PFSK-1 (cell line): ENCODE measurements at regions not wholly inside any gene's neighbourhood (a gene's known extent, or its start where the extent isn't known, plus 50 kb on each side); places are given as distances from the start of the nearest gene placed in this dataset.
A peak's percentile ranks its signal among the peaks of the same experiment; 100 is the strongest.

ENCODE experiments used
- FOXP2 ChIP-seq: optimal IDR thresholded peaks from 2 replicates; pipeline ENCODE3; 2011; ENCODE audit warnings: borderline replicate concordance, control low read depth, inconsistent platforms; ENCODE audit not compliant: insufficient read depth; ENCODE audit errors: extremely low read length, extremely low read depth
- POLR2AphosphoS5 ChIP-seq: IDR thresholded peaks from 2 replicates; pipeline ENCODE4 v1.6.1; 2012; ENCODE audit warnings: low read depth, mild to moderate bottlenecking, control low read depth, low read length, moderate library complexity
- SIN3A ChIP-seq: IDR thresholded peaks from 2 replicates; pipeline ENCODE4 v1.6.1; 2012; ENCODE audit warnings: mild to moderate bottlenecking, low read length, moderate library complexity, borderline replicate concordance; ENCODE audit not compliant: insufficient read depth
- TAF1 ChIP-seq: IDR thresholded peaks from 2 replicates; pipeline ENCODE4 v1.6.1; 2012; ENCODE audit warnings: low read length, control low read depth, borderline replicate concordance; ENCODE audit not compliant: insufficient read depth
- TF ChIP-seq, protein P1 (sequence below), 2 experiments: IDR thresholded peaks; 2 replicates each; pipeline versions ENCODE4 v1.6.1 to v1.8.0; 2011 to 2012; ENCODE audit warnings: low read depth in 2 of 2, low read length in 2 of 2, control low read depth in 1 of 2, inconsistent platforms in 1 of 2, mild to moderate bottlenecking in 1 of 2, moderate library complexity in 1 of 2; ENCODE audit not compliant: insufficient read depth in 1 of 2

DNA sequence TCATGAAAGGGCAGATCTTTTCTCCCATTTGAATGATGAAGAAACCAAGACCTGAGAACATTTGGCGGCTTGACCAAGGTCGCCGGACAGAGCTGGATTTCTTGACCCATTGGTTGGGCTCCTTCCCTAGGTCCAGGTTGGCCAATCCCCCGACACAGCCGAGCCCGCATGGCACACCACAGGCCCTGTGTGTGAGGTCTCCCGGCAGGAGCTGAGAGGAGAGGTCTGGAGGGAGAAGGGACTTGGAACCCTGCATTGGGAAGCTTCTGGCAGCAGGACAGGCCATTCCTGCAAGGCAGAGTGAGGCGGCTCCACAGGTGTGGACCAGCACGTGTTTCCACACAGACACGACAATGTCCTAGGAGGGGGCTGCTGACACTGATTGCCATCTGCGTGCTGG is 98.6 kb upstream of the THY1 start:
- TF ChIP-seq, protein P1, sequence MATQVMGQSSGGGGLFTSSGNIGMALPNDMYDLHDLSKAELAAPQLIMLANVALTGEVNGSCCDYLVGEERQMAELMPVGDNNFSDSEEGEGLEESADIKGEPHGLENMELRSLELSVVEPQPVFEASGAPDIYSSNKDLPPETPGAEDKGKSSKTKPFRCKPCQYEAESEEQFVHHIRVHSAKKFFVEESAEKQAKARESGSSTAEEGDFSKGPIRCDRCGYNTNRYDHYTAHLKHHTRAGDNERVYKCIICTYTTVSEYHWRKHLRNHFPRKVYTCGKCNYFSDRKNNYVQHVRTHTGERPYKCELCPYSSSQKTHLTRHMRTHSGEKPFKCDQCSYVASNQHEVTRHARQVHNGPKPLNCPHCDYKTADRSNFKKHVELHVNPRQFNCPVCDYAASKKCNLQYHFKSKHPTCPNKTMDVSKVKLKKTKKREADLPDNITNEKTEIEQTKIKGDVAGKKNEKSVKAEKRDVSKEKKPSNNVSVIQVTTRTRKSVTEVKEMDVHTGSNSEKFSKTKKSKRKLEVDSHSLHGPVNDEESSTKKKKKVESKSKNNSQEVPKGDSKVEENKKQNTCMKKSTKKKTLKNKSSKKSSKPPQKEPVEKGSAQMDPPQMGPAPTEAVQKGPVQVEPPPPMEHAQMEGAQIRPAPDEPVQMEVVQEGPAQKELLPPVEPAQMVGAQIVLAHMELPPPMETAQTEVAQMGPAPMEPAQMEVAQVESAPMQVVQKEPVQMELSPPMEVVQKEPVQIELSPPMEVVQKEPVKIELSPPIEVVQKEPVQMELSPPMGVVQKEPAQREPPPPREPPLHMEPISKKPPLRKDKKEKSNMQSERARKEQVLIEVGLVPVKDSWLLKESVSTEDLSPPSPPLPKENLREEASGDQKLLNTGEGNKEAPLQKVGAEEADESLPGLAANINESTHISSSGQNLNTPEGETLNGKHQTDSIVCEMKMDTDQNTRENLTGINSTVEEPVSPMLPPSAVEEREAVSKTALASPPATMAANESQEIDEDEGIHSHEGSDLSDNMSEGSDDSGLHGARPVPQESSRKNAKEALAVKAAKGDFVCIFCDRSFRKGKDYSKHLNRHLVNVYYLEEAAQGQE (IDR thresholded peaks at IDR 0.05; ENCODE audit: insufficient read depth in 1 of 2, low read depth in 2 of 2, low read length in 2 of 2), result no peak
- TF ChIP-seq TAF1, result no peak

DNA sequence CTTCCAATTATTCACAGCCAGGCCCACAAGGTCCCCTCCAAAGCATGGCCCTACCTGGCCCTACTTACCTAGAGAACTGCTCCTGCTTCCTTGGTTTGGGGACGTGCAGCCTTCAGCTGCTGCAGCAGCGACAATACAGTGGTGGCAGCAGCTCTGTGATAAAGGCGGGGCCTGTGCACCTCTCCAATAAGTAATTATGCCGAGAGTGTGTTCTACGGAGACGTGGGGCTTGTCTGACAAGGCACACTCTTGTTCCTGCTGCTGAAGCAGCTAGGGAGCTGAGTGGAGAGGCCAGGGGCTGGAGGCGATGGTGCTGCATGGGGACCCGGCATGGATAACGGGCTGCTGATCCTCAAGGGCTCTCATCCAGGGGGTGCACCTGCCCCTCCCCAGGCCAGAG is 98.0 kb upstream of the THY1 start:
- TF ChIP-seq SIN3A (no peak), FOXP2 (no peak), TAF1 (no peak), POLR2AphosphoS5 (no peak)
- TF ChIP-seq, protein P1 (IDR thresholded peaks at IDR 0.05; ENCODE audit: insufficient read depth in 1 of 2, low read depth in 2 of 2, low read length in 2 of 2), result no peak

DNA sequence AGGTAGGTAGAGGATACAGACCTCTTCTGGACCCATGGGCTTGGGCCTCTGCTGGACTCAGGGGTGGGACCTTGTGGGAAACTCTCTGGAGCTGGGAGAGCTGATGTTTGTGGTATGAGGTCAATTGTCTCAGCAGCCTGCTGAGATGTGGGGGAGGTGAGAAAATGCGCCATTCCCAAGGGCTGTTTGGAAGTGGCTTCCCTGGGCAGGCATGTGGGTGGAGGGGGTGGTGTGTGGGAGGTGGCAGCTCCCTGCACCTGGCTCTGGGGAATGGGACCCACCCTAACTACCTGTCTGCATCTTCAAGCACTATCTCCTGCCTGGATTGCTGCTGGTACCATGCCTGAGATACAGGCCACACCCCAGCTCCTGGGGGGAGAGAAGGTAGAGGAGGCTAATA is 97.4 kb upstream of the THY1 start:
- TF ChIP-seq, protein P1 (IDR thresholded peaks at IDR 0.05; ENCODE audit: insufficient read depth in 1 of 2, low read depth in 2 of 2, low read length in 2 of 2), result no peak
- TF ChIP-seq FOXP2, result no peak
- TF ChIP-seq POLR2AphosphoS5, result no peak
- no peak for TF ChIP-seq TAF1
- TF ChIP-seq SIN3A, result no peak

DNA sequence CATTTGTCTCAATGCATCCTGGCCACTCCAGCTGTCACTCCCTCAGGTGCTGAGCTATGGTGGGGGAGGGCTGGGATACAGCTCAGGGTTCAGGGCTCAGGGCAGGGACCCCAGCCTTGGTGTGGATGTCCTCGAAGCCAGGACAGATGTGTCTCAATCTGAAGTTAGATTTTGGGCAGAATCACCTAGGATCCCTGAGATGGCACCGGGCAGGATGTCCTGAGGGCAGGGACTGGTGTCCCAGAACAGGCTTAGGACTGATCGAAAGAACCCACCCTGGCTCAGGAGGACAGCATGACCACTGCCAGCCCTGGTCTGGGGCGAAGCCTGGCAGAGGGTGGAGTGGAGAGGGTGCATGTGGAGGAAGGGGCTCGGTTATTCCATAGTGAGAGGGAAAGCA is 96.8 kb upstream of the THY1 start:
- TF ChIP-seq POLR2AphosphoS5, result no peak
- no peak for TF ChIP-seq FOXP2
- TF ChIP-seq, protein P1 (IDR thresholded peaks at IDR 0.05; ENCODE audit: insufficient read depth in 1 of 2, low read depth in 2 of 2, low read length in 2 of 2), result no peak
- TF ChIP-seq SIN3A, result no peak
- no peak for TF ChIP-seq TAF1

DNA sequence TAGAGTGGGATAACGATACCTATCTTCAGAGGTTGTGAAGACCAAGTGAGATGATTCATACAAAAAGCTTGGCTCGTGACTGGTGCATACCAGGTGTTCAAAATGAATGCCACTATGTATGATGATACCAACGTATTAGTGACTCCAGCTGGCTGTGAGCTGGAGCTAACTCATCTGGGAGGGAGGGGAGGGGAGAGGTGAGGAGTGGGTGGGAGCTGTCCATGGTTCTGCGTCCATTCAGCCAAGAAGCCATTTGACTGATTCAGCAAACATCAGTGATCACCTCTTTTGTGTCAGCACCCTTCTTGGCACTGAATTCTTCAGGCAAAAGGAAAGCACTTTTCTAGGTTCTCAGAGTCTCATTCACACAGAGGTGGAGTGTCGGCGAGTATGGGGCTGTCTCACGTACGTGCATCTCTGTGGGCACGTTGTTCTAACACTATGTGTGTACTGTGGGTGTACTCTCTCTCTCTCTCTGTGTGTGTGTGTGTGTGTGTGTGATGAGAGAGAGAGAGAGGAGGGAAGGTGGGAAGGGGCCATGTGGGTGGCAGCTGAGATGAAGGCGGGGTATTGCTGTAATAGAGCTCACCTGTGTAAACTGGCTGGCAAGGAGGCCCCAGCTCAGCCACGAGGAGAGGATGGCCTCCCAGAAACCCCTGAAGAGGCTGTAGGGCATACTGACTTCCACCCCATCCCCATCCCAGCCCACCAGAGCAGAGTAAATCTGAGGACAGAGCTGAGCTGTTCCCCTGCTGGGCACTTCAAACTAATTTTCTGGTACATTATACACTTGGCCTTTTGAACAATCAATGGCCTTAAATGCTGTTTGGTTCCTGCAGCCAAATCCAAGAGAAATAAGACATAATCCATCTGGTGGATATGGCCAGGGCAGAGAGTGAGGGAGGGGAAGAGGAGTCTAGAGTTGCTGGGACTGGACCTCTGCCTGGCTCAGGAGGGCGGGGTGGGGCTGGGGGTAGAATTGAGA is 96.1 kb upstream of the THY1 start:
- no peak for TF ChIP-seq FOXP2
- TF ChIP-seq, protein P1 (IDR thresholded peaks at IDR 0.05; ENCODE audit: insufficient read depth in 1 of 2, low read depth in 2 of 2, low read length in 2 of 2), result peak; percentile 86 to 96
